D721Med (cell line): ENCODE measurements at regions not wholly inside any gene's neighbourhood (a gene's known extent, or its start where the extent isn't known, plus 50 kb on each side); places are given as distances from the start of the nearest gene placed in this dataset.

Source experiments
- DNase-seq: peaks from one replicate; pipeline ENCODE4 v3.0.0; 2011; ENCODE audit warnings: low spot score; ENCODE audit not compliant: insufficient read length
- FAIRE-seq: peaks from 2 replicates; lab custom pipeline; 2011; peaks lifted over from hg19 to GRCh38; lab: Jason Lieb, UNC
- CTCF ChIP-seq: IDR thresholded peaks from 2 replicates; pipeline ENCODE4 v1.5.1; 2012; ENCODE audit warnings: mild to moderate bottlenecking, control low read depth; ENCODE audit not compliant: insufficient read depth; ENCODE audit errors: missing control alignments

GRCh38 chr14:66420251-66421006 is 65.7 kb upstream of the CCDC196 start:
- FAIRE-seq (no peak), DNase-seq (no peak)
- TF ChIP-seq CTCF: no peak

GRCh38 chr14:66421990-66422946 is 63.9 kb upstream of the CCDC196 start:
- TF ChIP-seq CTCF: no peak
- FAIRE-seq (no peak), DNase-seq (no peak)

- FAIRE-seq: no peak
- no peak for DNase-seq
- no peak for TF ChIP-seq CTCF
These were observed 60.8 kb upstream of the CCDC196 start for GRCh38 chr14:66425402-66425801.

- no peak for TF ChIP-seq CTCF
- FAIRE-seq: no peak
- DNase-seq: no peak
These were observed 59.7 kb upstream of the CCDC196 start for GRCh38 chr14:66426451-66426850.

GRCh38 chr14:66432334-66432733 is 53.8 kb upstream of the CCDC196 start:
- no peak for FAIRE-seq
- no peak for TF ChIP-seq CTCF
- DNase-seq: no peak

- no peak for TF ChIP-seq CTCF
- no peak for DNase-seq
- no peak for FAIRE-seq
These were observed 51.7 kb upstream of the CCDC196 start for GRCh38 chr14:66434464-66434863.

- no peak for TF ChIP-seq CTCF
- FAIRE-seq (no peak), DNase-seq (no peak)
These were observed 50.5 kb upstream of the CCDC196 start for GRCh38 chr14:66435683-66436082.
